H1 (cell line): ENCODE measurements at regions not wholly inside any gene's neighbourhood (a gene's known extent, or its start where the extent isn't known, plus 50 kb on each side); places are given as distances from the start of the nearest gene placed in this dataset.

Experiments used
- CTCF ChIA-PET: fragments of 300-600 bp; sonication (Branson Sonifier 250); formaldehyde crosslinking; loops from one replicate; lab custom pipeline; 2021; ENCODE audit not compliant: partially characterized antibody; lab: Charles Lee
- POLR2A ChIA-PET: fragments of 300-600 bp; sonication (Branson Sonifier 250); formaldehyde crosslinking; loops from one replicate; lab custom pipeline; 2021; ENCODE audit warnings: inconsistent platforms; ENCODE audit not compliant: partially characterized antibody; lab: Charles Lee
- DNase-seq, 2 experiments: peaks; one replicate each; pipeline versions ENCODE4 v3.0.0 to v3.0.0-alpha.2; 2010 to 2022; ENCODE audit warnings: low spot score in 2 of 2, low read depth in 1 of 2, mixed read lengths in 1 of 2
- FAIRE-seq: peaks from 2 replicates; lab custom pipeline; 2011; peaks lifted over from hg19 to GRCh38; lab: Jason Lieb, UNC
- H2AFZ ChIP-seq: 2 replicates; pipeline ENCODE4 v1.8.1; 2012; ENCODE audit warnings: low read length, inconsistent platforms
- H2AK5ac ChIP-seq: 2 replicates; pipeline ENCODE4 v1.6.1; 2013; ENCODE audit warnings: low read depth, low read length
- H2BK120ac ChIP-seq: replicated peaks from 2 replicates; pipeline ENCODE3; 2013; ENCODE audit warnings: low read depth, low read length, inconsistent platforms
- H2BK12ac ChIP-seq: 2 replicates; pipeline ENCODE4 v1.6.1; 2013; ENCODE audit warnings: low read depth, low read length
- H2BK15ac ChIP-seq: 2 replicates; pipeline ENCODE4 v1.6.1; 2013; ENCODE audit warnings: low read length
- H2BK20ac ChIP-seq: 2 replicates; pipeline ENCODE4 v1.6.1; 2013; ENCODE audit warnings: low read length
- H2BK5ac ChIP-seq: 2 replicates; pipeline ENCODE4 v1.6.1; 2013; ENCODE audit warnings: low read depth, low read length
- H3K14ac ChIP-seq: 2 replicates; pipeline ENCODE4 v1.6.1; 2013; ENCODE audit warnings: inconsistent platforms; ENCODE audit not compliant: insufficient read length
- H3K18ac ChIP-seq: 2 replicates; pipeline ENCODE4 v1.6.1; 2013; ENCODE audit warnings: low read length; ENCODE audit errors: extremely low read depth
- H3K23ac ChIP-seq: 2 replicates; pipeline ENCODE4 v1.6.1; 2013; ENCODE audit warnings: inconsistent platforms; ENCODE audit not compliant: insufficient read length
- H3K23me2 ChIP-seq: 2 replicates; pipeline ENCODE4 v1.6.1; 2013; ENCODE audit warnings: low read depth, low read length
- H3K27ac ChIP-seq: 2 replicates; pipeline ENCODE4 v1.6.1; 2011; ENCODE audit warnings: low read depth, low read length, inconsistent platforms
- H3K27me3 ChIP-seq, 4 experiments: replicated peaks in 1 of 4; 1 replicate in 1 of 4; 2 replicates in 3 of 4; pipeline versions ENCODE4 v1.6.1 to v1.8.1; 2011 to 2013; ENCODE audit warnings: low read length in 3 of 4, mild to moderate bottlenecking in 3 of 4, inconsistent platforms in 2 of 4, mixed read lengths in 2 of 4, moderate library complexity in 1 of 4; ENCODE audit not compliant: control insufficient read depth in 3 of 4, insufficient read depth in 3 of 4; ENCODE audit errors: extremely low read depth in 1 of 4
- H3K36me3 ChIP-seq, 4 experiments: 2 replicates each; pipeline versions ENCODE4 v1.6.1 to v1.8.1; 2011 to 2013; ENCODE audit warnings: mild to moderate bottlenecking in 4 of 4, low read length in 3 of 4, moderate library complexity in 2 of 4, control low read depth in 1 of 4, inconsistent platforms in 1 of 4; ENCODE audit not compliant: insufficient read depth in 4 of 4, control insufficient read depth in 2 of 4
- H3K4ac ChIP-seq: replicated peaks from 2 replicates; pipeline ENCODE3; 2013; ENCODE audit warnings: low read length, low read depth, mixed read lengths, inconsistent platforms; ENCODE audit not compliant: insufficient read length
- H3K4me1 ChIP-seq, 4 experiments: replicated peaks in 1 of 4; 1 replicate in 1 of 4; 2 replicates in 3 of 4; pipeline versions ENCODE4 v1.6.1 to v1.8.1; 2011 to 2013; ENCODE audit warnings: low read length in 3 of 4, inconsistent platforms in 2 of 4, mixed read lengths in 1 of 4; ENCODE audit not compliant: insufficient read depth in 4 of 4, control insufficient read depth in 3 of 4
- H3K4me2 ChIP-seq, 2 experiments: 2 replicates each; pipeline versions ENCODE4 v1.6.1 to v1.8.1; 2011 to 2013; ENCODE audit warnings: low read depth in 2 of 2, low read length in 2 of 2, control low read depth in 1 of 2, inconsistent platforms in 1 of 2, mild to moderate bottlenecking in 1 of 2; ENCODE audit not compliant: insufficient read depth in 1 of 2
- H3K4me3 ChIP-seq, 4 experiments: fragments of 200-600, 300-600 bp in 1 of 4; sonication (generic), shearing (Covaris generic), sonication (Bioruptor Twin) in 1 of 4; 2 replicates each; pipeline versions ENCODE4 v1.5.1 to v1.8.1; 2011 to 2016; ENCODE audit warnings: low read length in 4 of 4, low read depth in 3 of 4, control low read depth in 2 of 4, inconsistent platforms in 2 of 4, mild to moderate bottlenecking in 2 of 4, mixed read lengths in 1 of 4, moderate library complexity in 1 of 4; ENCODE audit not compliant: insufficient read depth in 2 of 4; ENCODE audit errors: extremely low read depth in 1 of 4
- H3K56ac ChIP-seq: replicated peaks from 2 replicates; pipeline ENCODE3; 2013; ENCODE audit warnings: low read depth, mild to moderate bottlenecking, mixed read lengths, low read length, inconsistent platforms; ENCODE audit not compliant: insufficient read length
- H3K79me1 ChIP-seq: 2 replicates; pipeline ENCODE4 v1.6.1; 2013; ENCODE audit warnings: low read depth, low read length, control low read depth
- H3K79me2 ChIP-seq, 2 experiments: 2 replicates each; pipeline versions ENCODE4 v1.6.1 to v1.8.1; 2012 to 2013; ENCODE audit warnings: low read length in 2 of 2, mild to moderate bottlenecking in 2 of 2, inconsistent platforms in 1 of 2; ENCODE audit not compliant: insufficient read depth in 2 of 2, control insufficient read depth in 1 of 2
- H3K9ac ChIP-seq, 4 experiments: replicated peaks in 1 of 4; 1 replicate in 1 of 4; 2 replicates in 3 of 4; pipeline versions ENCODE4 v1.6.1 to v1.8.1; 2011 to 2013; ENCODE audit warnings: low read depth in 3 of 4, low read length in 3 of 4, control low read depth in 2 of 4, mild to moderate bottlenecking in 2 of 4, moderate library complexity in 2 of 4, inconsistent platforms in 1 of 4; ENCODE audit errors: extremely low read depth in 1 of 4
- H3K9me3 ChIP-seq, 2 experiments: 2 replicates each; pipeline versions ENCODE4 v1.6.1 to v1.8.1; 2012 to 2013; ENCODE audit warnings: mild to moderate bottlenecking in 2 of 2, moderate library complexity in 2 of 2, control low read depth in 1 of 2, inconsistent platforms in 1 of 2, low read depth in 1 of 2, low read length in 1 of 2, mixed read lengths in 1 of 2; ENCODE audit not compliant: insufficient read depth in 2 of 2
- H4K20me1 ChIP-seq, 2 experiments: replicated peaks in 1 of 2; 2 replicates each; pipeline versions ENCODE3 to v1.8.1; 2011 to 2013; ENCODE audit warnings: inconsistent platforms in 2 of 2, low read length in 2 of 2, mild to moderate bottlenecking in 1 of 2; ENCODE audit not compliant: insufficient read depth in 2 of 2, control insufficient read depth in 1 of 2
- H4K5ac ChIP-seq: 2 replicates; pipeline ENCODE4 v1.6.1; 2013; ENCODE audit warnings: low read length, low read depth, mixed read lengths, inconsistent platforms; ENCODE audit not compliant: insufficient read length
- H4K8ac ChIP-seq: 2 replicates; pipeline ENCODE4 v1.8.0; 2013; ENCODE audit warnings: mild to moderate bottlenecking, moderate library complexity, low read length, inconsistent platforms; ENCODE audit not compliant: insufficient read depth; ENCODE audit errors: extremely low read depth
- H4K91ac ChIP-seq: replicated peaks from 2 replicates; pipeline ENCODE3; 2013; ENCODE audit warnings: low read length, mixed read lengths, inconsistent platforms; ENCODE audit not compliant: insufficient read length
- CBX5 ChIP-seq: fragments of 300-800, 300-1000 bp; sonication (generic); IDR thresholded peaks from 2 replicates; pipeline ENCODE4 v1.7.1; 2016; ENCODE audit warnings: antibody characterized with exemption, low read length, low read depth
- CREB1 ChIP-seq: IDR thresholded peaks from 2 replicates; pipeline ENCODE4 v1.6.1; 2012; ENCODE audit warnings: inconsistent platforms
- CTCF ChIP-seq, 3 experiments: IDR thresholded peaks; 1 replicate in 2 of 3; 2 replicates in 1 of 3; pipeline versions ENCODE4 v1.5.1 to v1.6.1; 2011; ENCODE audit warnings: low read length in 3 of 3, mild to moderate bottlenecking in 3 of 3, inconsistent platforms in 2 of 3, low read depth in 1 of 3, moderate library complexity in 1 of 3; ENCODE audit not compliant: insufficient read depth in 1 of 3; ENCODE audit errors: control extremely low read depth in 1 of 3
- PHF8 ChIP-seq: fragments of 200-600 bp; sonication (generic); conservative IDR thresholded peaks from 2 replicates; pipeline ENCODE4 v1.7.1; 2012; ENCODE audit warnings: low read depth, mild to moderate bottlenecking, inconsistent platforms, low read length, moderate library complexity
- RFX5 ChIP-seq: IDR thresholded peaks from 2 replicates; pipeline ENCODE4 v1.6.1; 2011; ENCODE audit warnings: low read depth, low read length, improper control_type of control experiment, borderline replicate concordance
- WGBS, 2 experiments: shearing (Covaris generic) in 1 of 2; methylation state at CpG; one replicate each; pipeline versions ENCODE4 v1.1.6 to v1.1.7; 2013 to 2015; ENCODE audit warnings: low lambda C conversion rate in 2 of 2, mixed read lengths in 2 of 2, inconsistent platforms in 1 of 2, low coverage in 1 of 2, missing lambda C conversion rate in 1 of 2; ENCODE audit not compliant: insufficient replicate concordance in 2 of 2, insufficient coverage in 1 of 2, insufficient read length in 1 of 2; ENCODE audit errors: extremely low coverage in 1 of 2, missing lambda C conversion rate in 1 of 2; 5-methylcytosine and 5-hydroxymethylcytosine counted together

GRCh38 chr4:1524761-1525160 is 118.5 kb upstream of the NKX1-1 start:
- no peak overlapping the region for H4K8ac ChIP-seq
- WGBS, 2 experiments = 79% methylated on average over 6 of the region's 6 CpGs; no CpG with 5 or more reads in 1 of the 2 experiments
- H2BK20ac ChIP-seq = no peak overlapping the region
- no peak overlapping the region for H4K91ac ChIP-seq
- no peak overlapping the region for H3K56ac ChIP-seq
- H3K23ac ChIP-seq = no peak overlapping the region
- no peak overlapping the region for H2AFZ ChIP-seq
- H3K27ac ChIP-seq = no peak overlapping the region
- no peak overlapping the region for H3K18ac ChIP-seq
- no peaks in the 10 kb centered on the region for H3K79me1 ChIP-seq
- no peaks in the 10 kb centered on the region for H3K9me3 ChIP-seq
- CTCF ChIA-PET = interaction anchor here (0.5 to 1.5 kb wide), 5 partner anchors 12 to 175 kb away, joined by 3 to 5 read pairs (median 3); no protein-coding TSS in a partner anchor
- H3K4me3 ChIP-seq = no peak overlapping the region
- H3K4ac ChIP-seq = no peak overlapping the region
- H2AK5ac ChIP-seq = no peak overlapping the region
- no peaks in the 10 kb centered on the region for H3K79me2 ChIP-seq
- no peak overlapping the region for H3K9ac ChIP-seq
- H3K14ac ChIP-seq = no peak overlapping the region
- H4K20me1 ChIP-seq = no peaks in the 10 kb centered on the region
- no peak overlapping the region for H2BK5ac ChIP-seq
- peaks cover 0 to 10% (median 3%) of the 10 kb centered on the region in 4 experiments; a peak in 3 of 7 replicates for H3K27me3 ChIP-seq
- H4K5ac ChIP-seq = no peak overlapping the region
- H3K23me2 ChIP-seq = no peaks in the 10 kb centered on the region
- H2BK120ac ChIP-seq = no peak overlapping the region
- POLR2A ChIA-PET = no interaction called here
- DNase-seq = no peak
- H2BK12ac ChIP-seq = no peak overlapping the region
- H2BK15ac ChIP-seq = no peak overlapping the region
- no peaks in the 10 kb centered on the region for H3K36me3 ChIP-seq
- FAIRE-seq = no peak
- H3K4me1 ChIP-seq = 0 out of 7 replicates have a peak, but pooled peaks cover 0 to 2% (median 0%) of the 10 kb centered on the region in 4 experiments
- H3K4me2 ChIP-seq = no peak overlapping the region
- TF ChIP-seq PHF8 (no peak), RFX5 (no peak), CREB1 (no peak), CBX5 (no peak), CTCF (IDR thresholded peaks at IDR 0.05; ENCODE audit: control extremely low read depth in 1 of 3, insufficient read depth in 1 of 3, low read depth in 1 of 3, low read length in 3 of 3) (no peak)
